ENCODE measurements at regions not wholly inside any gene's neighbourhood (a gene's known extent, or its start where the extent isn't known, plus 50 kb on each side); places are given as distances from the start of the nearest gene placed in this dataset.
"Not testable (repeated sequence)": the region's sequence is repeated elsewhere in the genome, so short reads cannot be mapped to it uniquely, and the experiment has no call there.

DNA sequence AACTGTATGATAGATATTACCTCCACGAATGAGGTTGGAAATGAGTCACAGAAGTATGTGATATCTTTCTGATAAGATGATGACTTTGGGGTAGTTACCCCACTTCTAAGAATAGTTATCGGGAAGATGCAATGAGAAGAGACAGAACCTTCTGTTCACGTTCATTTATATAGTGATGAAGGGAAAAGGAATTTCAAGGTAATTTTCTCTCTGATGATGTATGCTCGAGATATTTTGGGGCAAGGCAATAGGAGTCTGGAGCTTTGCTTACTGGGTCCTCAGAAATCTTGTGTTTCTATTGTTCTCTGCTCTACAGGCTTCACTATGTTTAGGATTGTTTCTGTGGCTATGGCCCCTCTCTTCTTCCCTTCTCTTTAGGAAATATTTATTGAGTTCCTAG is 1389.6 kb downstream of the CDH8 start:
- no peak for DNase-seq

DNA sequence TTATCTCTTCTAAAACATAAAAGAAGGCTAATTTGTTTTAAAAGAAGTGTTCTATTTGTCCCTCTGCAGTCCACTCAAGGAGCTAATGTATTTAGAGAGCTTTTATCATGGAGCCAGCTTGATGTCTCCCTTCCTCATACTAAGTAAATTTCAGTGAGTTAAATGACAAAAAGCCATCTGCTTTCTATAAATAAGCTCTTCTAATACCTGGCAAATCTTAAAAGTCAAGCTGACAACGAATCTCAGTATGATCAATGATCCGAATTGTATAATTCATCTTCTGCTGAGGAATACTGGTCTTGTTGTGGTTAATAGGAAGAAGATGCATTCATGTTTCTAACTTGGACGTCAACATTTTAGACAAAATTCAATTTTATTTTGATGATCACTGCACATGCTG is 1390.7 kb downstream of the CDH8 start:
- DNase-seq: no peak

DNA sequence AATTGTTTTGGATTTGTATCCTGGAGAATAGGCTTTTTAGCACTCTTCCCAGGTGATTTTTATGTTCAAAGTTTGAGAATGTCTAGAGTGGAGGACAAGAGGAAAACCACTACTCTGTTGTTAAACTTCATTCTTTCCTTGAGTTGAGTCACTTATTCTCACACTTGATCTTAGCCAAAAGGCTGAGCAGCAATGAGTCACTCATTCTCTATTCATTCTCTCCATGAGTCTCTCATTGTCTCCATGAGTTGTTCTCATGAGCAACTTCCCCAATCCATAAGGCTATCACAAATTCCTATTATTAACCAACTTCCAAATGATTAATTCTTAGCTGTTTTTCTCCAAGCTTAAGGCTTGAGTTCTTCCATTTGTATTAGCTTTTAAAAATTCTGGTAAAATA is 1393.3 kb downstream of the CDH8 start:
- no peak for DNase-seq

DNA sequence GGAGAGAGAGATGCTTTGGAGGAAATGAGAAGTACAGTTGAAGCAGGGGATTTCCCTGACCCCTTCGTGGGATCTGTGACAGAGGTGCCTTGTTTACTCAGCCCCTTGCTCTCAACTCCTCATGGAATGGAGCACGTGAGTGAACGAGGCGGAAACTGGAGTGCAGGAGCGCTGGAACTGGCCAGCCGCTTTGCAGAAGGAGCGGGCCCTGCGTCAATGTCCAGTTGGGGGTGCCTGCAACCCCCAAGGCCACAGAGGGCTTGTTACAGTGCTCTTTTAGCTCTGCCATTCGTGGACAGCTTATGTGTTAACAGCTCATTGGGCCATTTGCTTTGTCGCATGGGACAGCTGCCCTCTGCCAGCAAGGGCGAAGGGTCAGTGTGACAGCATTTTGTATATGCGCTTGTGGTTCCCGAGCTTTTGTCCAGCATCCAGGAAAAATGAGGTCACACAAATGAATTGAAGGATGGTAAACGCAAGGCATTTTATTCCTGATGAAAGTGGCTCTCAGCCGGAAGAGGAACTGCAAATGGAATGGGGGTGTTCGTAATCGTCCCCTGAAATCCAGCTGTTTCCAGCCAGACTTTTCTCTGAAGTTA is 1395.1 kb downstream of the CDH8 start:
- DNase-seq: no peak

DNA sequence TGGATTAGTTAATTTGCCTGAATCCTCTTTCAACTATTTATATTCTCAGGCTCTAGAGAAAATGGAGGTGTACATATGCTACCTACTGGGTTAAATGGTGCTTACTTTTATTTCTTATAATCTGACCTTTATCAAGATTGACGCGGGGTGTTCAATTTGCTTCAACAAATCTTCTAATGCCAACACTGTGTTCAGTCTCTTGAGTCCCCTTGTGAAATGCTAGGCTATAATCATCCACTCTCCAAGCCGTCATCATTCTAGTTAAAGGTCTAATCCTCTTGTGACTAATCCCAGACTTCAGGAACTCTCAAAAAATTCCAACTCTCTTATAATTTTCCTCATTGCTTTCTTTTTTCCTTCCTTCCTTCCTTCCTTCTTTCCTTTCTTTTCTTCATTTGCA is 1396.2 kb downstream of the CDH8 start:
- DNase-seq: no peak

DNA sequence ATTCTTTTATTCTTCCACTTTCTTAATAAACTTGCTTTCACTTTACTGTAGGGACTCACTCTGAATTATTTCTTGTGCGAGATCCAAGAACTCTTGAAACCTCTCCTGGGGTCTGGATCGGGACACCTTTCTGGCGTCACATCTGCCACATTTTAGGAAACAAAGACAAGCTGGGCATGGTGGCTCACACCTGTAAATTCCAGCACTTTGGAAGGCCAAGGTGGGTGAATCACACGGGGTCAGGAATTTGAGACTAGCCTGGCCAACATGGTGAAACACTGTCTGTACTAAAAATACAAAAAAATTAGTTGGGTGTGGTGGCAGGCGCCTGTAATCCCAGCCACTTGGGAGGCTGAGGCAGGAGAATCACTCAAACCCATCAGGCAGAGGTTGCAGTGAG is 1399.6 kb downstream of the CDH8 start:
- not testable (repeated sequence) for DNase-seq

DNA sequence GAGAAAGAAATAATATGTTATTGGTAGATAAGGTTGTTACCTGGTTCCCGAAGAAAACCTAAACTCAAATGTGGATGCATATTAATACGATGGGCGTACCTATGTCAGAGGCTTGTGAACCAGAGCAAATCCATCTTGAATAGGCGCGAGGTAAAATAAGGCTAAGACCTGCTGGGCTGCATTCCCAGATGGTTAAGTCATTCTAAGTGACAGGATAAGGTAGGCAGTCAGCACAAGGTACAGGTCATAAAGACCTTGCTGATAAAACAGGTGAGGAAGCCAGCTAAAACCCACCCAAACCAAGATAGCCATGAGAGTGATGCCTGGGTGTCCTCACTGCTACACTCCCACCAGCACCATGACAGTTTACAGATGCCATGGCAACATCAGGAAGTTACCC is 1400.1 kb downstream of the CDH8 start:
- no peak for DNase-seq

DNA sequence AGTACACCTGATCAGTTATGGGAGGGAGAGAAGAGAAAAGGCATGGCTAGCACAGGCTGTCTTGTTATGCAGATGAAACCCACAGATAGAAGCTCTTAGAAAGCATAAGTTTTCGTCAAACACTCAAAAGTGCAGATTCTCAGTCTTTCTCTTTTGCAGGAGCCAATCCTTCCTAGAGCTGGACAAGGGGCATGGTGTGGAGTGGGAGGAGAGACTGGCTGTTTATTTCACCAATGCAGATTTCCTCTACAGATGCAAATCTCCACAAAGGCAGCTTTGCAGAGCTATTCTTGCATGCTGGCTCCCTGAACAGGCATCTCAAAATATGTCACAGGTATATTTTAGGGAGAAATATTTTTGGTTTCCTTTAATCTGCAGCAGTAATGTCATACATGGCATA is 1400.7 kb downstream of the CDH8 start:
- DNase-seq: no peak

DNA sequence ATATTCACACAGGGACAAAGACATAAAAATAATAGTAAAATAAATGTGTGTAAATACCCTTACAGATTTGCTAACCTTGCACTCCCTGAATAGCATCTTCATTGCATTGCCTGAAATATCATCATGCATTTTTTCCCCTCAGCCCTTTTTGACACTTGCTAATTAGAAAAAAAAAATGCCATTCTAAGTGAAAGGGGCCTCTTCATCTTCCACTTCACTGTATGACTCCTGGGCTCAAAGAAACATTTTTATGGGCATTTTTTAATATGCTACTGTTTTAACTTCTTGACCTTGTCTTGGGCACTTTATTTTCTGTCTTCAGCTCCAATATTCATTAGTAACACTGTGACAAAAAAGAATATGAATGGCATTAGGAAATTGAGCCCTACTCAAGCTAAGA is 1424.4 kb downstream of the CDH8 start:
- DNase-seq: no peak

DNA sequence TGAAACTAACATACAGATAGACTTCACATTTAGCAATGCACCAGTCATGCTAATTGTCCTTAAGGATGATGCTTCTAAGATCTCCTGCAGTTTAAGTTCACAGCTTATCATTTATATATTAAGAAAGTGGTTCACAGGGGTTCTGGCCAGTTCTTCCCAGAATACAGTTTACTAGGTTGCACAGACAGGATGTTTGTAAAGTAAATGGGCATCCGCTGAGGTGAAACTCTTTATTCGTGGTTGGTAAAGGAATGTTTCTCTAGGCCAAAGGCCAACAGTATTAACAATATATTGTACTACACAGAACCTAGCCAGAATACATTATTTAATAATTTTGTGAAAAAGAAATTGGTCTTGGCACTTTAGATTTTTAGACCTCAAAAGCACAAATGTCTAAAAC is 1427.3 kb downstream of the CDH8 start:
- no peak for DNase-seq

DNA sequence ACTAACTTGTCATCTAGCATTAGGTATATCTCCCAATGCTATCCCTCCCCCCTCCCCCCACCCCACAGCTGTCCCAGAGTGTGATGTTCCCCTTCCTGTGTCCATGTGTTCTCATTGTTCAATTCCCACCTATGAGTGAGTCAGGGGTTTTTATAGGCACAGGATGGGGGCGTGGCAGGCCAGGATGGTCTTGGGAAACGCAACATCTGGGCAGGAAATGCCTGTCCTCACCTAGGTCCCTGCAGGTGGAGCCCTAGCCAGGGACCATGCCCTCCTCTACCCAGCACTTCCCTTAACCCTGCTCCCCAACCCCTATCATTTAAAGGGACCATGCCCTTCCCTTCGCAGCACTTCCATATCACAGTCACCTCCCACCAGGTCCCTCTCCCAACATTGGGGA is 1430.6 kb downstream of the CDH8 start:
- not testable (repeated sequence) for DNase-seq

DNA sequence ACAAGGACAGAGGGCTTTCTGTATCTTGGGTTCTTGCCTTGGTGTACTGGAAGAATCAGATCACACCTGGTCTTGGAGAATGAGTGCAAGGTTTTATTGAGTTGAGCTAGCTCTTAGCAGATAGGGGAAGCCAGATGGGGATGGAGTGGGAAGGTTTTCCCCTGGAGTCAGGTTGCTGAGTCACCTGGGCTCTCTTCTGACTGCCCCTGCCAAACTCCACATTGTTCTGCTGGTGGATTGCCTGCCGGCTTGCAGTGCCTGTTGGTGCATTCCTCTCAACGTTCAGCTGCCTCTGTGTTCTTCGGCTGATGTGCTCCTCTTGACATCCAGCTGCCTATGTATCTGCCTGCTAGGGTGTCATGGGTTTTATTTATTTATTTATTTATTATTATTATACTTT is 1431.1 kb downstream of the CDH8 start:
- no peak for DNase-seq

DNA sequence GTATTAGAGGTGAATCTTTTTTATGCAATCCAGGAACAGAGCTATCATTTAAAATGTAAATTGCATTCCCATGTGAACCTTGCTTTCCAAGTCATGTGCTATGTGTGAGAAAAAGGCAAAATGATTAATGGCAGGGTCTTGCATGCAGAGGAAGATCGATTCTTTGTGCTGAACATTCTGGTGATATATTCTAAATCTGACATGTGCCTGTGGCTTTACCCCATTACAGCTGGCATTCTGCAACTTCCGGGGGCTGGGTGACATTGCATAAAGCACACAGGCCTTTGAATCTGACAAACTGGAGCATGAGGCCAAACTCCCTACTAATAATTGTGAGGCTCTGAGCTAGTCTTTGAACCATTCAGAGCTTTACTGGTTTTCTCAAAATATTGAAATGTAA is 1449.7 kb downstream of the CDH8 start:
- DNase-seq: no peak

DNA sequence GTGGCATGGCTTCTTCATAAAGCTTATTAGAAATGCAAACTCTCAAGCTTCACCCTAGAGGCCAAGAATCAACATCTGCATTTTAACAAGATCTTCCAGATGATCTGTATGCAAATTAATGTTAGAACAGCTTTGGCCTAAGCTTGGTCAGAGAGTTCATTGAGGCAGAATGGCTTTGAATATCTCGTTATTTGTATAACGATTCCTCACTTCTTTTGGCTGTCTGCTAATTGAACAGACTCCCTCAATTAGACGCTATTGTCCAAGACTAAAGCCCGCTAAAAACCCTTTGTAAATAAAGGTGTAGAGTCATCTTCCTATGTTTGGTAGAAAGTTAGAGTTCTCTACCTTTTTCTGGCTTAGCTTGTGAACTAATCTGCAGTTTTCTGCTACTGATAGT is 1453.7 kb downstream of the CDH8 start:
- no peak for DNase-seq

DNA sequence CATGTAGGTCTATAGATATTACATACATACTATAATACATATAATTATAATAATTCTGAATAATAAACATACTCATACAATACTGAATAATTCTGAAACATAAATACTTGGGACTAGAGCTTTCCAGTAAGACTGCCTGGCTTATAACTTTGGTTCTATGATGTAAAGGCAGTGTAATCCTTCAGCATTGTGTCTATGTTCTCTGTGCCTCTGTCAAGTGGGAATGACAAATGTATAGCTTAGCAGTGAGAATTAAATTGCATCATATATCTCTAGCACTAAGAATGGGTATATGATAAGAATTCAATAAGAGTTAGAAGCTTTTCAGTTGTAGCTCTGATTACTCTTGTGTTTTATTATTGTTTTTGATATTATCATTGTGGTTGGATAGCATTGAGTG is 1469.3 kb downstream of the CDH8 start:
- no peak for DNase-seq

DNA sequence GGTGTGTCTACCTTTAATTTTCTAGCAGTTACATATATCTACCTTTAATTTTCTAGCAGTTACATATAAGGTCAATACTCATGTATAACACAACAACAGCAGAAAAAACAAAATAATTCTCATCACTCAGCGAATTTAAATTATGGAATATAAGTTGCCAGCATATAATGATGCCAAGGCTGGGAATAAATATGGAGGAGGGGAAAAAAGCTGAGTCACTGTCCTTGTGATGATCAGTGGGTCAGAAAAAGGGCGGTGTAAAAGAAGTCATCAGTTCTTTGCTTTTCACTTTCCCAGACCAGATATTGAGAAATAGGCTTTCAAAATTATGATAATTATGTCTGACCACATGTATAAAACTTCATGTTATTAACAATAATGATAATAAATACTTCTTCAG is 1471.7 kb downstream of the CDH8 start:
- no peak for DNase-seq

DNA sequence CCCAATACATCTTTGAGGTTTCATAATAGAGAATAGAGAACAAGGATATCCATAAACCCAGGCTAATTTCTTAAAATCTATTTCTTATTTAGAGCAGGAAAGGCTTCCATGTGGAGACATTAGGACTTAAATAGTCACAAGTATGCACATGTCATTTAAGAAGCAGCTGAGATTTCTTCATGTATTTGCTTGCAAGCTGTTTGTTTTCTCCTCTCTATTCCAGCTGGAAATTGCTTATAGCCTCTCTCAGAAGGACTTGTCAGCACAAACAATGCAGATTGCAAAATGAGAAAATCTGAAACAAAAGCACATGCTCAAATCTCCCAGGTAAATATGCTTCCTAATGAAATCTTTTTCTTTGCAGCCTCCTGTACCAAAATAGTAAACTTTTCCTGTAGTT is 1473.1 kb downstream of the CDH8 start:
- no peak for DNase-seq

DNA sequence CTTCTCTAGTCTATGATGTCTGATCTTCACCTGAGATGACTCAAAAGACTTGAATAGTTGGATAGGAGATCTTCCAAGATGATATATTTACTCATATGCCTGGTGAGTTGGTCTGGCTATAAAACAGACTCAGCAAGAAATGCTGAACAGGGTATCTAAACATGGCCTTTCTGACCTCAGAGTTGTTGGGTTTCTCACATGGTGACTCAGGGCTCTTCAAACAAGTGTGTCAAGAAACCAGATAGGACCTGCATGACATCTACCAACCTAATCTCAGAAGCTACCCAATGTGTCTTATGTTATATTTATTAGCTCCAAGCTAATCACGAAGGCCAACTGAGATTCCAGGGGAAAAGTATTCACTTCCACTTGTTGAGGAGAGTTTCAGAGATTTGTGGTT is 1477.3 kb downstream of the CDH8 start:
- no peak for DNase-seq

DNA sequence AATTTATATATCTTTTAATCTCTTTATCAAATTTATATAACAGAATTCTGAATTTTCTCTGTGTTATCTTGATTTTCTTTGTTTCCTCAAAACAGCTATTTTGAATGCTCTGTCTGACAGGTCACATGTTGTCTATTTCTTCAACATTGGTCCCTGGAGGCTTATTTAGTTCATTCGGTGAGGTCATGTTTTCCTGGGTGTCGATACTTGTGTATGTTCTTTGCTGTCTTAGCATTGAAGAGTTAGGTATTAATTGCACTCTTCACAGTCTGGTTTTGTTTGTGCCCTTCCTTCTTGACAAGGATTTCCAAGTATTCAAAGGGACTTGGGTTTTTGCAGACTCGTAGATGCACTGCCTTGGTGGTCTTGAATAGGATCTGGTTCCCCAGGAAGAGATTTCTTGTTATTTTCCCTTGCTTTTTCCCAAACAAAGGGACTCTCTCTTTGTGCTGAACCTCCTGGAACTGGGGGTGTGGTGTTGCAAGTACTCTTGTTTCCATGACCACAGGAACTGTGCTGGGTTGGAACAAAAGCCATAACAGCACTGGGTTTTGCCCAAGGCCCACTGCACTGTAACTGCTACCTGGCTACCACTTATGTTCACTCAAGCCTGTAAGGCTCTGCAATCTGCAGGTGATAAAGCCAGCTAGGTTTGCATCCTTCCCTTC is 1483.0 kb downstream of the CDH8 start:
- DNase-seq: no peak

DNA sequence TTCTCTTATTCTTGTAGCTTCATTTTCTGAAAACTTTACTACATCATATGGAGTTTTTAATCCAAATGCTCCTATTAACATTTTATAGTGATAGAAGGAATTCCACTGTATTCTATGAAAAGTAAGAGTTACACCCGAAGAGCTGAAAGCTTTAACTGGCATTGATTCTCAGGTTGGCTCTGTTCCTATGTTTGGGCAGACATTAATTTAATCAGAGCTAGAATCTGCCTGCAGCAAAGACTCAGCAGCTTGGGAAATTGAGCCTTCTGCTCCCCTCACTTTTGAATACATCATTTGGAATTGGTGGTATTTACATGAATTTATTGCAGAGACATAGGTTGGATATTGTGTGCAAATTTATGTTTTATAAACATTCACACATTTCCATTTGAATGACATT is 1494.7 kb downstream of the CDH8 start:
- DNase-seq: no peak

DNA sequence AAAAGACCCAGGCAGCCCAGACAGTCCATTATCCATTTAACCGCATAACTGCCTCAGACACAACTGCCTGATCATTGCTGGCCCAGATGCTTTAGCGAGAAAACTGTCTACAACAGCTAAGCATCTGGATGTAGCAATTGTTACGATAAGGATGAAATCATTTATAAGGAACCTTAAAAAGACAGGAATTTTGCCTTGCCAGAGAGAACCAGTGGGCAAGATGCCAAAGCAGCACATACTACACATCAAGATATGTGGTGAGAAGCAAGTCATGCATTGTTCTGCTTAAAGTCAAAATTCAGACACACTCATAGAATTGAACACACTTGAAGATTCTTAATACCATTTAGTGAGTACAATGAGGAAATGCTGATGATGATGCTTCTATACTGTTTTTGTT is 1525.3 kb downstream of the CDH8 start:
- DNase-seq: no peak

DNA sequence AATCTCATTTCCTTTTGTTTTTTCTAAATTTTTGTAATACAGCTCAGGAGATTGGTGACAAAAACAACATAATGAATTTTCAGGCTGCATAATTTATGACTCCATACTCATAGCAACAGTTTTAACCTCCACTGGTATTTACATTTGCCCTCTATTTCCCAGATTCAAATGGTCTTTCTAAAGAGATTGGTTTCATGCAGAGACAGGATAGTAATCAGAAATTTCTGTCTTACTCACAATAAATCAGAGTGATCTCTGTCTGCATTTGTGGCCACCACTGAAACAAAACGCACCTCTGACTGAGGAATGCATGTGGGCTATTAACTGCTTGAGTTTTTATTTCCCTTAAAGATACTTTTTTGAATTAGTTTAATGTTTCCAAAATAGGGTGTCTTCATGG is 1526.0 kb downstream of the CDH8 start:
- DNase-seq: no peak

DNA sequence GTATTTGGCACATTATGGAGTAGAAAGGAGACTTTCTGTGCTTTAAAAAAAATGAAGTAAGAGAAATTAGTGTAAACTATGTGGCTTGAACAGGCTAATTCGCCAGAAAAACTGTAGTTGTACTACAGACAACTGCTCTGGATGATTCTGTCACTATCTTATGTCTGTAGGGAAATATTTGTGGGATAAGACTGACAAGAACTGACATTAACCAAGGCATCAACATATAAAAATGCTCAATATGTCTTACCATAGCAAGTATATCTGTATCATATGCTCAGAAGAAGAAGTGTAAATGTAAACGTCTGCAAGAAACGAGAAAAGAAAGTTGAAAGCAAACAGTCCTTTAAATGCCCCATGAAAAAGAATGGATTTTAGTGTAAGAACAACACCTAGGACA is 1545.0 kb downstream of the CDH8 start:
- no peak for DNase-seq

DNA sequence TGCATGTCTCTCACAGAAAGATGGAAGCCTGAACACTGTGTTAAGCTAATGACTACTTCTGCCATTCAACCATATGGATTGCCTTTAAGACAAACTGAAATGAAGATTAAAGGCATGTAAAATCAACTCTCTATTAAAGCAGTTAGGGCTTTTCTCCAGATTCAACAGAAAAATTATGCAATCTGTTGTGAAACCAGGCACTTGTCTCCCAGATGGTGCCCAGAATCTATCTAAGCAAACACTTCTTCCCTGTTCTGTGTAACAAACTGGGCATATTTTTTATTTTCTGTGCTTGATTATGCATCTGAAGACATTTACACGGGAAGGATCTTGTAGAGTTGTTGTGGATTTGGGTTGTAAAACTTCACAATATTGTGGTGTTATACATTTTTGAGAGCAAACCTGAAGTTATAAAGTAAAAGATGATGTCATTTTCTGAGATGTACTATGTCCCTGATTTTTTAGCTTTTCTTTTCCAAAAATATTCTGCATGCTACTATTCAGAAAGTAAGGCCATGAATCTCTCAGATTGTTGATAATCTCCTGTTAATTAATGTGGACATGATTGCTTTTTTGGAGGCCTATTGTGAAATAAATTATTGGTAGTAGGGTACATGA is 1550.3 kb downstream of the CDH8 start:
- no peak for DNase-seq

DNA sequence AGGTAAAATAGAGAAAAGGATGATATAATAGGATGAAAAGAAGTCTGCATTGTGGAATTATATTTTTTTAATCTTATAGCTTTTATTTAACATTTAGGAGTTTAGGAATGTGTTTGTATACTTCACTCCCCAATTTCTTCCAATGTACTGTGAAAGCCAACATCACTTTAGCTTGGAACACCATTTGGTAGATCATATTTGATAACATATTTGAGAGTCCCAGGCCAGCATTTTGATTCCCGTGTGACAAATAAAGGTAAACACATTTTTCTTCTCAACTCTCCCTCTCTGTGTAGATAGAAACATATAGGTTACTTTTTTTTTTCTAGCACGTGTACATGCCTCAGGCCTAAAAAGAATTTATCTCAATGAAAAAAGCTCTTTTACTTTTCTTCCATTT is 1551.3 kb downstream of the CDH8 start:
- no peak for DNase-seq

All from DMS153 (cell line).